ENCODE measurements at regions not wholly inside any gene's neighbourhood (a gene's known extent, or its start where the extent isn't known, plus 50 kb on each side); places are given as distances from the start of the nearest gene placed in this dataset.

GRCh38 chr3:59580996-59581395, 531.2 kb upstream of the CFAP20DC start:
- Histone ChIP-seq H3K4me2 (no peak overlapping the region), H3K36me3 (ENCODE audit: insufficient read depth) (no peaks in the 10 kb centered on the region; the same call in 1 of the 2 replicates), H2AFZ (no peak overlapping the region), H3K79me2 (replicated peaks; ENCODE audit: insufficient read depth) (no peaks in the 10 kb centered on the region), H3K4me1 (ENCODE audit: insufficient read depth) (no peaks in the 10 kb centered on the region), H3K4me3 (no peak overlapping the region), H3K27ac (ENCODE audit: low read depth) (no peak overlapping the region), H3F3A (replicated peaks; ENCODE audit: low read depth) (no peaks in the 10 kb centered on the region), H3K9me2 (ENCODE audit: insufficient read depth) (peaks cover 7% of the 10 kb centered on the region; the same call in 1 of the 2 replicates), H3K27me3 (ENCODE audit: insufficient read depth) (no peaks in the 10 kb centered on the region), H4K20me1 (replicated peaks; ENCODE audit: insufficient read depth) (no peaks in the 10 kb centered on the region)
- Mint-ChIP-seq H3K36me3 (ENCODE audit: low read depth) (peaks cover 7% of the 10 kb centered on the region; the same call in 2 of the 3 replicates), H3K27ac (no peak overlapping the region), H3K4me1 (no peaks in the 10 kb centered on the region), H3K4me3 (no peak overlapping the region), H3K27me3 (ENCODE audit: insufficient read depth, low read depth, poor library complexity) (no peaks in the 10 kb centered on the region), H3K9me3 (peaks cover 19% of the 10 kb centered on the region)
- TF ChIP-seq ZNF331 (CRISPR knock-in tag; IDR thresholded peaks at IDR 0.05; ENCODE audit: low read depth) (no peak), JUNB (IDR thresholded peaks at IDR 0.05; ENCODE audit: unreplicated experiment) (no peak), REST (IDR thresholded peaks at IDR 0.05; ENCODE audit: unreplicated experiment) (no peak), EZH2phosphoT487 (IDR thresholded peaks at IDR 0.05; ENCODE audit: unreplicated experiment) (no peak), POLR2AphosphoS5 (IDR thresholded peaks at IDR 0.05; ENCODE audit: low read depth) (no peak), ETS1 (IDR thresholded peaks at IDR 0.05) (no peak), EZH2 (IDR thresholded peaks at IDR 0.05; ENCODE audit: low read depth, unreplicated experiment) (no peak), CREB1 (CRISPR knock-in tag; IDR thresholded peaks at IDR 0.05; ENCODE audit: low read depth) (no peak), CTCF (conservative IDR thresholded peaks at IDR 0.05; ENCODE audit: low read depth in 2 of 2) (no peak), NANOG (IDR thresholded peaks at IDR 0.05; ENCODE audit: borderline replicate concordance) (no peak), ZNF114 (CRISPR knock-in tag; IDR thresholded peaks at IDR 0.05) (no peak)
- DNase-seq (ENCODE audit: low spot score) (no peak), ATAC-seq (no peak)
